ENCODE measurements at regions not wholly inside any gene's neighbourhood (a gene's known extent, or its start where the extent isn't known, plus 50 kb on each side); places are given as distances from the start of the nearest gene placed in this dataset.

- no peaks in the 10 kb centered on the region for H3K27me3 Mint-ChIP-seq (ENCODE audit: unreplicated experiment)
- H3K4me3 Mint-ChIP-seq (ENCODE audit: unreplicated experiment), result no peak overlapping the region
- no peaks in the 10 kb centered on the region for H3K9me3 Mint-ChIP-seq (ENCODE audit: unreplicated experiment)
- no peaks in the 10 kb centered on the region for H3K4me1 Mint-ChIP-seq (ENCODE audit: unreplicated experiment)
- TF ChIP-seq, protein P1, sequence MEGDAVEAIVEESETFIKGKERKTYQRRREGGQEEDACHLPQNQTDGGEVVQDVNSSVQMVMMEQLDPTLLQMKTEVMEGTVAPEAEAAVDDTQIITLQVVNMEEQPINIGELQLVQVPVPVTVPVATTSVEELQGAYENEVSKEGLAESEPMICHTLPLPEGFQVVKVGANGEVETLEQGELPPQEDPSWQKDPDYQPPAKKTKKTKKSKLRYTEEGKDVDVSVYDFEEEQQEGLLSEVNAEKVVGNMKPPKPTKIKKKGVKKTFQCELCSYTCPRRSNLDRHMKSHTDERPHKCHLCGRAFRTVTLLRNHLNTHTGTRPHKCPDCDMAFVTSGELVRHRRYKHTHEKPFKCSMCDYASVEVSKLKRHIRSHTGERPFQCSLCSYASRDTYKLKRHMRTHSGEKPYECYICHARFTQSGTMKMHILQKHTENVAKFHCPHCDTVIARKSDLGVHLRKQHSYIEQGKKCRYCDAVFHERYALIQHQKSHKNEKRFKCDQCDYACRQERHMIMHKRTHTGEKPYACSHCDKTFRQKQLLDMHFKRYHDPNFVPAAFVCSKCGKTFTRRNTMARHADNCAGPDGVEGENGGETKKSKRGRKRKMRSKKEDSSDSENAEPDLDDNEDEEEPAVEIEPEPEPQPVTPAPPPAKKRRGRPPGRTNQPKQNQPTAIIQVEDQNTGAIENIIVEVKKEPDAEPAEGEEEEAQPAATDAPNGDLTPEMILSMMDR (IDR thresholded peaks at IDR 0.05), result no peak
- DNase-seq (ENCODE audit: extremely low spot score, unreplicated experiment), result no peak
- no peaks in the 10 kb centered on the region for H3K36me3 Mint-ChIP-seq (ENCODE audit: unreplicated experiment)
- no peak overlapping the region for H3K27ac Mint-ChIP-seq (ENCODE audit: unreplicated experiment)
These were observed 396.3 kb downstream of the YTHDC2 start for GRCh38 chr5:113909782-113910181.

DNA sequence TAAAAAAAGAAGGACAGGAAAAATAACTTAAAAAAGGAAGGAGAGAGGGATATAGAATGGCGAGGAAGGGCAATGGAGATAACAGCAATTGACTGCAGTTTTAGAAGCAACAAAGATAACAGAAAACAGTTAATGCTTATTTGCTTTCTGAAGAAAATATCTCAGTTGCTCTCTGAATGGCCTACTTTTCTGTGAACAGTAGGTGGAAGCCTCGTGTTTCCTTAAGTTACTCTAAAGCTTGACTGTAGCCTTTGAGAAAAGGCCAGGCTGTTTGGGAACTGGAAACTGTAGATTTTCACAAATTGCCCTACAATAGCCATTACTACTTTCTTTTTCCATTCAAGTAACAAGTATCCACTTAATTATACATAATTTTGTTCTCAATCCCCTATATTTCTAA, 404.5 kb downstream of the YTHDC2 start:
- no peaks in the 10 kb centered on the region for H3K36me3 Mint-ChIP-seq (ENCODE audit: unreplicated experiment)
- TF ChIP-seq, protein P1 (IDR thresholded peaks at IDR 0.05), result no peak
- H3K4me1 Mint-ChIP-seq (ENCODE audit: unreplicated experiment), result no peaks in the 10 kb centered on the region
- DNase-seq (ENCODE audit: extremely low spot score, unreplicated experiment), result no peak
- H3K27me3 Mint-ChIP-seq (ENCODE audit: unreplicated experiment), result peaks cover 8% of the 10 kb centered on the region
- H3K27ac Mint-ChIP-seq (ENCODE audit: unreplicated experiment), result no peak overlapping the region
- H3K4me3 Mint-ChIP-seq (ENCODE audit: unreplicated experiment), result no peak overlapping the region
- no peaks in the 10 kb centered on the region for H3K9me3 Mint-ChIP-seq (ENCODE audit: unreplicated experiment)

DNA sequence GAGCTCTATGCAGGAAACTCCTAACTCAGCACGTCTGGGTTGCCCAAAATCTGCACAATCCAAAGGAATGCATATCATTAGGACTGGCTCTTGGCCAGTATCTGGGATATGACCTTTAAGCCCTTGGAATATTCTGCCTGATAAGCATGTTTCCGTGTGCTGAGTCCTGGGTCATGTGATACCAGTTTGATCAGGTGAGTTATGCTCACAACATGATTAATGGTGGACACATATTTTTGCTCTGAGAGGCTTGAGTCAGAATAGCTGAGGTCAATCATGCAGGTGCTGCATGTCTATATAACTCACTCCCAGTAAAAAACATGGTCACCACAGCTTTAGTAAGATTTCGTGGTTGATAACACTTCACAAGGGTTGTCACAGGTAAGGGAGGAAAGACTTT, 408.8 kb downstream of the YTHDC2 start:
- no peak for DNase-seq (ENCODE audit: extremely low spot score, unreplicated experiment)
- H3K9me3 Mint-ChIP-seq (ENCODE audit: unreplicated experiment), result no peaks in the 10 kb centered on the region
- TF ChIP-seq, protein P1 (IDR thresholded peaks at IDR 0.05), result no peak
- H3K4me3 Mint-ChIP-seq (ENCODE audit: unreplicated experiment), result no peak overlapping the region
- no peaks in the 10 kb centered on the region for H3K4me1 Mint-ChIP-seq (ENCODE audit: unreplicated experiment)
- H3K36me3 Mint-ChIP-seq (ENCODE audit: unreplicated experiment), result no peaks in the 10 kb centered on the region
- H3K27ac Mint-ChIP-seq (ENCODE audit: unreplicated experiment), result no peak overlapping the region
- peaks cover 7% of the 10 kb centered on the region for H3K27me3 Mint-ChIP-seq (ENCODE audit: unreplicated experiment)

DNA sequence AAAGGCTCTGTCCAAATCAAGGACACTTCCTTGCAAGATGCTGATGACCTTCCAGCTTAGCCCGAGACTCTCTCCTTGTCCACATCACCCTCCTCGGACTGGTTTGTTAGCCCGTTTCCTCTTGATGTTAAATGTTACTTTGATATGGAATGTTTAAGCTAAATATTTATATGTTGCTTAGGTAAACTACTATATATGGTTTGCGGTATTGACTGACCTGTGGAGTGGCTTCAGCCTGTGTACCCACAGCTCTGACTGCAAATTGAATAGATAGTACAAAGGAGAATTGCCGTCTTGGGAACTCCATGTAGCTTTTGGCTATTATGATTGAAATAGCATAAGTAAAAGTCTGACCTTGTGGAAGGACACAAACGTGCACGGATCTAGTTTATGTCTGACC, 422.0 kb downstream of the YTHDC2 start:
- TF ChIP-seq, protein P1 (IDR thresholded peaks at IDR 0.05), result no peak
- no peaks in the 10 kb centered on the region for H3K9me3 Mint-ChIP-seq (ENCODE audit: unreplicated experiment)
- H3K27ac Mint-ChIP-seq (ENCODE audit: unreplicated experiment), result no peak overlapping the region
- H3K36me3 Mint-ChIP-seq (ENCODE audit: unreplicated experiment), result no peaks in the 10 kb centered on the region
- no peaks in the 10 kb centered on the region for H3K4me1 Mint-ChIP-seq (ENCODE audit: unreplicated experiment)
- DNase-seq (ENCODE audit: extremely low spot score, unreplicated experiment), result no peak
- H3K4me3 Mint-ChIP-seq (ENCODE audit: unreplicated experiment), result no peak overlapping the region
- H3K27me3 Mint-ChIP-seq (ENCODE audit: unreplicated experiment), result peaks cover 12% of the 10 kb centered on the region

GRCh38 chr5:113937301-113937700, 423.8 kb downstream of the YTHDC2 start:
- peaks cover 12% of the 10 kb centered on the region for H3K27me3 Mint-ChIP-seq (ENCODE audit: unreplicated experiment)
- no peaks in the 10 kb centered on the region for H3K4me1 Mint-ChIP-seq (ENCODE audit: unreplicated experiment)
- no peaks in the 10 kb centered on the region for H3K36me3 Mint-ChIP-seq (ENCODE audit: unreplicated experiment)
- H3K4me3 Mint-ChIP-seq (ENCODE audit: unreplicated experiment), result no peak overlapping the region
- TF ChIP-seq, protein P1 (IDR thresholded peaks at IDR 0.05), result no peak
- no peak overlapping the region for H3K27ac Mint-ChIP-seq (ENCODE audit: unreplicated experiment)
- no peak for DNase-seq (ENCODE audit: extremely low spot score, unreplicated experiment)
- H3K9me3 Mint-ChIP-seq (ENCODE audit: unreplicated experiment), result no peaks in the 10 kb centered on the region

Measured in osteocyte (in vitro differentiated cells).